Body of pancreas (tissue), 4 donors: ENCODE measurements at regions not wholly inside any gene's neighbourhood (a gene's known extent, or its start where the extent isn't known, plus 50 kb on each side); places are given as distances from the start of the nearest gene placed in this dataset.

Source experiments
- POLR2A ChIP-seq, 3 donors: fragments of 450-650 bp; IDR thresholded peaks; one replicate each; pipeline ENCODE4 v1.6.1; 2016; ENCODE audit warnings: antibody characterized with exemption in 3 of 3, mild to moderate bottlenecking in 2 of 3
- TF ChIP-seq, protein P1 (sequence below), 7 experiments: fragments of 450-650 bp in 4 of 7; fragments of 200-600 bp in 3 of 7; sonication (generic) in 3 of 7; IDR thresholded peaks; one replicate each; pipeline ENCODE4 v1.5.1; 2016 to 2019; ENCODE audit warnings: antibody characterized with exemption in 7 of 7

DNA sequence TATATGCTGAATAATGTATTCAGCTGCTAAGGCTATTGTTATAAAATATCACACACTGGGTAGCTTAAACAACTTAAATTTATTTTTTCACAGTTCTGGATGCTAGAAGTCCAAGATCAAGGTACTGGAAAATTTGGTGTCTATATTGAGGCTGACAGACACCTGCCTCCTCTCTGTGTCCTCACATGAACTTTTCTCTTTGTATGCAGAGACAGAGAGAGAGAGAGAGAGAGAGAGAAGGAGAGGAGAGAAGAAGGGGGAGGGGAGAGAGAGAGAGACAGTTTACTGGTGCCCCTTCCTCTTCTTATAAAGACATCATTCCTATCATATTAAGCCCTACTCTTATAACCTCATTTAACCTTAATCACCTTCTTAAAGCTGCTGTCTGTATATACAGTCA lies 320.1 kb upstream of the THBS1 start:
- TF ChIP-seq, protein P1, sequence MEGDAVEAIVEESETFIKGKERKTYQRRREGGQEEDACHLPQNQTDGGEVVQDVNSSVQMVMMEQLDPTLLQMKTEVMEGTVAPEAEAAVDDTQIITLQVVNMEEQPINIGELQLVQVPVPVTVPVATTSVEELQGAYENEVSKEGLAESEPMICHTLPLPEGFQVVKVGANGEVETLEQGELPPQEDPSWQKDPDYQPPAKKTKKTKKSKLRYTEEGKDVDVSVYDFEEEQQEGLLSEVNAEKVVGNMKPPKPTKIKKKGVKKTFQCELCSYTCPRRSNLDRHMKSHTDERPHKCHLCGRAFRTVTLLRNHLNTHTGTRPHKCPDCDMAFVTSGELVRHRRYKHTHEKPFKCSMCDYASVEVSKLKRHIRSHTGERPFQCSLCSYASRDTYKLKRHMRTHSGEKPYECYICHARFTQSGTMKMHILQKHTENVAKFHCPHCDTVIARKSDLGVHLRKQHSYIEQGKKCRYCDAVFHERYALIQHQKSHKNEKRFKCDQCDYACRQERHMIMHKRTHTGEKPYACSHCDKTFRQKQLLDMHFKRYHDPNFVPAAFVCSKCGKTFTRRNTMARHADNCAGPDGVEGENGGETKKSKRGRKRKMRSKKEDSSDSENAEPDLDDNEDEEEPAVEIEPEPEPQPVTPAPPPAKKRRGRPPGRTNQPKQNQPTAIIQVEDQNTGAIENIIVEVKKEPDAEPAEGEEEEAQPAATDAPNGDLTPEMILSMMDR (IDR thresholded peaks at IDR 0.05), result no peak
- no peak for TF ChIP-seq POLR2A (IDR thresholded peaks at IDR 0.05)
